A549 (cell line): ENCODE measurements at regions not wholly inside any gene's neighbourhood (a gene's known extent, or its start where the extent isn't known, plus 50 kb on each side); places are given as distances from the start of the nearest gene placed in this dataset.

Source experiments
- CHD2 ChIP-seq: fragments of 150-350 bp; IDR thresholded peaks from 2 replicates; pipeline ENCODE4 v1.6.1; 2014; ENCODE audit warnings: low read length; ENCODE audit not compliant: partially characterized antibody
- CHD4 ChIP-seq: fragments of 200-600 bp; sonication (generic); IDR thresholded peaks from 2 replicates; pipeline ENCODE4 v1.6.1; 2016; ENCODE audit warnings: antibody characterized with exemption, mild to moderate bottlenecking, borderline replicate concordance
- CTCF ChIP-seq: fragments of >200 bp; sonication (Bioruptor Twin); formaldehyde crosslinking; IDR thresholded peaks from 3 replicates; pipeline ENCODE4 v1.5.1; 2016
- KDM1A ChIP-seq: fragments of 200-600 bp; sonication (generic); IDR thresholded peaks from 2 replicates; pipeline ENCODE4 v1.6.1; 2016; ENCODE audit warnings: low read depth, mild to moderate bottlenecking
- MAFK ChIP-seq: fragments of 450-650 bp; IDR thresholded peaks from 2 replicates; pipeline ENCODE4 v1.6.1; 2014; ENCODE audit not compliant: partially characterized antibody
- NFE2L2 ChIP-seq: fragments of 150-350 bp; conservative IDR thresholded peaks from 2 replicates; pipeline ENCODE4 v1.6.1; 2014; ENCODE audit warnings: low read length
- PBX3 ChIP-seq: IDR thresholded peaks from 2 replicates; pipeline ENCODE4 v1.6.1; 2012
- POLR2A ChIP-seq: IDR thresholded peaks from 2 replicates; pipeline ENCODE4 v1.6.1; 2012; ENCODE audit warnings: mild to moderate bottlenecking, low read length
- RFX5 ChIP-seq: fragments of 450-650 bp; IDR thresholded peaks from 2 replicates; pipeline ENCODE4 v1.7.1; 2014; ENCODE audit warnings: antibody characterized with exemption, mild to moderate bottlenecking, moderate library complexity
- TP53 ChIP-seq: fragments of 250-450 bp; sonication (Bioruptor Pico); IDR thresholded peaks from 2 replicates; pipeline ENCODE4 v1.5.0; 2021; ENCODE audit warnings: mild to moderate bottlenecking, moderate library complexity

GRCh38 chr6:145110109-145110508 is 625.2 kb downstream of the EPM2A start:
- TF ChIP-seq CHD2: no peak
- no peak for TF ChIP-seq CHD4
- TF ChIP-seq CTCF: no peak
- no peak for TF ChIP-seq POLR2A
- no peak for TF ChIP-seq TP53 (CRISPR knock-in tag)
- TF ChIP-seq MAFK: no peak
- no peak for TF ChIP-seq PBX3
- TF ChIP-seq NFE2L2: no peak
- TF ChIP-seq KDM1A: no peak
- no peak for TF ChIP-seq RFX5
